ENCODE measurements at regions not wholly inside any gene's neighbourhood (a gene's known extent, or its start where the extent isn't known, plus 50 kb on each side); places are given as distances from the start of the nearest gene placed in this dataset.

GRCh38 chr2:95700519-95700918 is 108.7 kb downstream of the TRIM43 start:
- TF ChIP-seq CTCF (IDR thresholded peaks at IDR 0.05 in 8 of 11, conservative IDR thresholded peaks at IDR 0.05 in 3 of 11): no peak
- TF ChIP-seq POLR2A (IDR thresholded peaks at IDR 0.05): no peak
- TF ChIP-seq POLR2AphosphoS5 (IDR thresholded peaks at IDR 0.05): no peak

Data from spleen (tissue), 7 donors.